ENCODE measurements at regions not wholly inside any gene's neighbourhood (a gene's known extent, or its start where the extent isn't known, plus 50 kb on each side); places are given as distances from the start of the nearest gene placed in this dataset.

- TF ChIP-seq EZH2 (IDR thresholded peaks at IDR 0.05; ENCODE audit: borderline replicate concordance) (no peak), CTCF (IDR thresholded peaks at IDR 0.05; ENCODE audit: poor library complexity) (no peak), EZH2phosphoT487 (IDR thresholded peaks at IDR 0.05; ENCODE audit: low read depth, severe bottlenecking, unreplicated experiment) (no peak)
Observed at GRCh38 chr15:62727501-62727900, 315.0 kb upstream of the TPM1 start.

GRCh38 chr15:62730825-62731224 lies 311.7 kb upstream of the TPM1 start:
- Histone ChIP-seq H3K4me1 (ENCODE audit: insufficient read depth) (no peaks in the 10 kb centered on the region), H4K20me1 (ENCODE audit: insufficient read depth, poor library complexity, severe bottlenecking) (no peaks in the 10 kb centered on the region), H3K36me3 (replicated peaks; ENCODE audit: insufficient read depth, low read depth) (peaks cover 7% of the 10 kb centered on the region), H2AFZ (no peak overlapping the region), H3K4me3 (no peak overlapping the region), H3K27me3 (no peaks in the 10 kb centered on the region), H3K9me2 (replicated peaks; ENCODE audit: insufficient read depth) (no peaks in the 10 kb centered on the region), H3K4me2 (no peak overlapping the region), H3K27ac (no peak overlapping the region), H3K79me2 (no peaks in the 10 kb centered on the region), H3K9me3 (ENCODE audit: low read depth) (no peaks in the 10 kb centered on the region)
- TF ChIP-seq CTCF (IDR thresholded peaks at IDR 0.05; ENCODE audit: poor library complexity) (no peak), EZH2phosphoT487 (IDR thresholded peaks at IDR 0.05; ENCODE audit: low read depth, severe bottlenecking, unreplicated experiment) (no peak), EZH2 (IDR thresholded peaks at IDR 0.05; ENCODE audit: borderline replicate concordance) (no peak)
- no peak for DNase-seq (ENCODE audit: low spot score)
- 96% methylated on average over 3 of the region's 3 CpGs for WGBS (ENCODE audit: low lambda C conversion rate, missing lambda C conversion rate)

More at GRCh38 chr15:62727501-62727900, 315.0 kb upstream of the TPM1 start:
- H3K36me3 ChIP-seq (replicated peaks; ENCODE audit: insufficient read depth, low read depth): peaks cover 7% of the 10 kb centered on the region
- no peaks in the 10 kb centered on the region for H3K4me1 ChIP-seq (ENCODE audit: insufficient read depth)
- no peaks in the 10 kb centered on the region for H3K9me3 ChIP-seq (ENCODE audit: low read depth)
- H3K79me2 ChIP-seq: no peaks in the 10 kb centered on the region
- H3K27me3 ChIP-seq: no peaks in the 10 kb centered on the region
- no peak overlapping the region for H3K4me2 ChIP-seq
- no peaks in the 10 kb centered on the region for H4K20me1 ChIP-seq (ENCODE audit: insufficient read depth, poor library complexity, severe bottlenecking)
- no peak overlapping the region for H2AFZ ChIP-seq
- WGBS (ENCODE audit: low lambda C conversion rate, missing lambda C conversion rate): 93% methylated on average over 2 of the region's 2 CpGs
- no peak for DNase-seq (ENCODE audit: low spot score)
- H3K9me2 ChIP-seq (replicated peaks; ENCODE audit: insufficient read depth): no peaks in the 10 kb centered on the region
- H3K4me3 ChIP-seq: no peak overlapping the region
- H3K27ac ChIP-seq: no peak overlapping the region

DNA sequence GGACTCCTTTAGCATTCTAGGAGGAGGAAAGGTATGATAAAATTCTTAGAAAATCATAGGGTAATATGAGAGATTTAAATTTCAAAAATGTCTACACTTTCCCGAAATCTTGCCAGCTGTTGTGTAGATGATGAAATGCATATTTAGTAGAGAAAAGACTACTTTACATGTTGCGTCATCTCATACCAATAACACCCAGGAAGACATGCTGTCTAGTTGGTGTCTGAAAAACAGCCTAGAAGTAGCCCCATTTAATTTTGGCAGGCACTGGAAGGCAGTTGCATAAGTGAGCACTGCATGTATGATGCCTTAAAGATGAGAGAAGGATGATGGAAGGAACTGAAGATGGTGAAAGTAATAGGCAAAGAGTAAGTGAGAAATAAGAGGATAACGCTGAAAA lies 310.5 kb upstream of the TPM1 start:
- no peak overlapping the region for H2AFZ ChIP-seq
- H3K36me3 ChIP-seq (replicated peaks; ENCODE audit: insufficient read depth, low read depth): peaks cover 7% of the 10 kb centered on the region
- H3K9me2 ChIP-seq (replicated peaks; ENCODE audit: insufficient read depth): no peaks in the 10 kb centered on the region
- no peak overlapping the region for H3K4me3 ChIP-seq
- no peak for TF ChIP-seq EZH2 (IDR thresholded peaks at IDR 0.05; ENCODE audit: borderline replicate concordance)
- no peak for TF ChIP-seq EZH2phosphoT487 (IDR thresholded peaks at IDR 0.05; ENCODE audit: low read depth, severe bottlenecking, unreplicated experiment)
- TF ChIP-seq CTCF (IDR thresholded peaks at IDR 0.05; ENCODE audit: poor library complexity): no peak
- H3K4me1 ChIP-seq (ENCODE audit: insufficient read depth): no peaks in the 10 kb centered on the region
- no peaks in the 10 kb centered on the region for H3K79me2 ChIP-seq
- no peak for DNase-seq (ENCODE audit: low spot score)
- H3K4me2 ChIP-seq: no peak overlapping the region
- no peaks in the 10 kb centered on the region for H3K9me3 ChIP-seq (ENCODE audit: low read depth)
- no peaks in the 10 kb centered on the region for H4K20me1 ChIP-seq (ENCODE audit: insufficient read depth, poor library complexity, severe bottlenecking)
- H3K27me3 ChIP-seq: no peaks in the 10 kb centered on the region
- H3K27ac ChIP-seq: no peak overlapping the region
- WGBS (ENCODE audit: low lambda C conversion rate, missing lambda C conversion rate): 95% methylated on average over 3 of the region's 3 CpGs

GRCh38 chr15:62734706-62735105 lies 307.8 kb upstream of the TPM1 start:
- H3K36me3 ChIP-seq (replicated peaks; ENCODE audit: insufficient read depth, low read depth): no peaks in the 10 kb centered on the region

More at GRCh38 chr15:62734706-62735105, 307.8 kb upstream of the TPM1 start:
- Histone ChIP-seq H3K9me2 (replicated peaks; ENCODE audit: insufficient read depth) (no peaks in the 10 kb centered on the region), H3K27me3 (no peaks in the 10 kb centered on the region), H2AFZ (no peak overlapping the region), H3K4me2 (no peak overlapping the region), H3K9me3 (ENCODE audit: low read depth) (no peaks in the 10 kb centered on the region), H3K4me1 (ENCODE audit: insufficient read depth) (no peaks in the 10 kb centered on the region), H3K79me2 (no peaks in the 10 kb centered on the region), H3K27ac (no peak overlapping the region), H4K20me1 (ENCODE audit: insufficient read depth, poor library complexity, severe bottlenecking) (no peaks in the 10 kb centered on the region), H3K4me3 (no peak overlapping the region)
- no peak for TF ChIP-seq EZH2phosphoT487 (IDR thresholded peaks at IDR 0.05; ENCODE audit: low read depth, severe bottlenecking, unreplicated experiment)
- no peak for TF ChIP-seq CTCF (IDR thresholded peaks at IDR 0.05; ENCODE audit: poor library complexity)
- TF ChIP-seq EZH2 (IDR thresholded peaks at IDR 0.05; ENCODE audit: borderline replicate concordance): no peak
- 81% methylated on average over 5 of the region's 5 CpGs for WGBS (ENCODE audit: low lambda C conversion rate, missing lambda C conversion rate)
- DNase-seq (ENCODE audit: low spot score): no peak
